Liver (tissue), 8 donors: ENCODE measurements at regions not wholly inside any gene's neighbourhood (a gene's known extent, or its start where the extent isn't known, plus 50 kb on each side); places are given as distances from the start of the nearest gene placed in this dataset.

Experiments
- DNase-seq: peaks from one replicate; pipeline ENCODE4 v3.0.0-alpha.2; 2017; ENCODE audit warnings: low spot score
- H3K27ac ChIP-seq, 2 donors: one replicate each; pipeline ENCODE4 v1.7.0; 2013; ENCODE audit warnings: inconsistent platforms in 2 of 2, low read length in 2 of 2, control low read depth in 1 of 2, low read depth in 1 of 2, mild to moderate bottlenecking in 1 of 2
- H3K27me3 ChIP-seq, 4 donors: one replicate each; pipeline versions ENCODE4 v1.6.1 to v1.7.0; 2013; ENCODE audit warnings: low read length in 3 of 4, inconsistent platforms in 1 of 4, mild to moderate bottlenecking in 1 of 4, moderate library complexity in 1 of 4; ENCODE audit not compliant: control insufficient read depth in 4 of 4, insufficient read depth in 4 of 4
- H3K36me3 ChIP-seq, 4 donors: one replicate each; pipeline versions ENCODE4 v1.6.1 to v1.7.0; 2013; ENCODE audit warnings: low read length in 3 of 4, mild to moderate bottlenecking in 3 of 4, low read depth in 1 of 4, moderate library complexity in 1 of 4; ENCODE audit not compliant: control insufficient read depth in 4 of 4, insufficient read depth in 3 of 4
- H3K4me1 ChIP-seq, 4 donors: one replicate each; pipeline versions ENCODE4 v1.6.1 to v1.7.0; 2013; ENCODE audit warnings: low read length in 3 of 4, mild to moderate bottlenecking in 3 of 4, moderate library complexity in 1 of 4; ENCODE audit not compliant: control insufficient read depth in 4 of 4, insufficient read depth in 4 of 4
- H3K4me3 ChIP-seq, 3 donors: one replicate each; pipeline versions ENCODE4 v1.6.1 to v1.7.0; 2013; ENCODE audit warnings: low read length in 3 of 3, control low read depth in 1 of 3, low read depth in 1 of 3, mild to moderate bottlenecking in 1 of 3
- H3K9ac ChIP-seq, 2 donors: one replicate each; pipeline ENCODE4 v1.7.0; 2013; ENCODE audit warnings: low read length in 2 of 2, mild to moderate bottlenecking in 2 of 2, moderate library complexity in 2 of 2, control low read depth in 1 of 2, low read depth in 1 of 2
- H3K9me3 ChIP-seq, 4 donors: one replicate each; pipeline versions ENCODE4 v1.6.1 to v1.7.0; 2013; ENCODE audit warnings: low read length in 3 of 4; ENCODE audit not compliant: control insufficient read depth in 4 of 4
- CTCF ChIP-seq: fragments of 150-350 bp; IDR thresholded peaks from 2 replicates; pipeline ENCODE4 v1.5.1; 2017; ENCODE audit warnings: improper control_type of control experiment, low read depth, low read length; ENCODE audit not compliant: missing input control
- EGR1 ChIP-seq, 2 donors: IDR thresholded peaks; 2 replicates each; pipeline ENCODE4 v1.6.1; 2016 to 2018; ENCODE audit warnings: antibody characterized with exemption in 2 of 2, low read depth in 2 of 2
- FOXA2 ChIP-seq: IDR thresholded peaks from 2 replicates; pipeline ENCODE4 v1.6.1; 2016; ENCODE audit warnings: antibody characterized with exemption
- GABPA ChIP-seq, 2 donors: IDR thresholded peaks in 1 of 2; conservative IDR thresholded peaks in 1 of 2; 2 replicates each; pipeline ENCODE4 v1.6.1; 2016; ENCODE audit warnings: antibody characterized with exemption in 2 of 2, mild to moderate bottlenecking in 1 of 2, moderate library complexity in 1 of 2
- HNF4A ChIP-seq, 2 donors: conservative IDR thresholded peaks; 2 replicates each; pipeline ENCODE4 v1.6.1; 2016; ENCODE audit warnings: antibody characterized with exemption in 2 of 2, mild to moderate bottlenecking in 2 of 2
- HNF4G ChIP-seq: IDR thresholded peaks from 2 replicates; pipeline ENCODE4 v1.6.1; 2016; ENCODE audit warnings: antibody characterized with exemption
- JUND ChIP-seq, 2 donors: IDR thresholded peaks; 2 replicates each; pipeline ENCODE4 v1.6.1; 2016; ENCODE audit warnings: antibody characterized with exemption in 2 of 2
- NR2F2 ChIP-seq: IDR thresholded peaks from 2 replicates; pipeline ENCODE4 v1.6.1; 2016; ENCODE audit warnings: antibody characterized with exemption
- RAD21 ChIP-seq, 2 donors: IDR thresholded peaks; 2 replicates each; pipeline ENCODE4 v1.6.1; 2016; ENCODE audit warnings: antibody characterized with exemption in 2 of 2, mild to moderate bottlenecking in 2 of 2
- RXRA ChIP-seq, 2 donors: IDR thresholded peaks; 2 replicates each; pipeline ENCODE4 v1.6.1; 2017 to 2018; ENCODE audit warnings: antibody characterized with exemption in 2 of 2, mild to moderate bottlenecking in 1 of 2
- SP1 ChIP-seq: IDR thresholded peaks from 2 replicates; pipeline ENCODE4 v1.6.1; 2018; ENCODE audit warnings: antibody characterized with exemption, mild to moderate bottlenecking
- TAF1 ChIP-seq: conservative IDR thresholded peaks from 2 replicates; pipeline ENCODE4 v1.6.1; 2016; ENCODE audit warnings: antibody characterized with exemption, mild to moderate bottlenecking
- YY1 ChIP-seq: IDR thresholded peaks from 2 replicates; pipeline ENCODE4 v1.6.1; 2016; ENCODE audit warnings: antibody characterized with exemption, mild to moderate bottlenecking
- ZBTB33 ChIP-seq: IDR thresholded peaks from 2 replicates; pipeline ENCODE4 v1.6.1; 2016; ENCODE audit warnings: antibody characterized with exemption
- WGBS: extraction: QIAGEN DNeasy Blood & Tissue Kit; methylation state at CpG from one replicate; pipeline ENCODE4 v1.1.7; 2013; 5-methylcytosine and 5-hydroxymethylcytosine counted together
- TF ChIP-seq, protein P1 (sequence below): IDR thresholded peaks from 2 replicates; pipeline ENCODE4 v1.6.1; 2016; ENCODE audit warnings: antibody characterized with exemption
- TF ChIP-seq, protein P2 (sequence below): IDR thresholded peaks from 2 replicates; pipeline ENCODE4 v1.6.1; 2016; ENCODE audit warnings: antibody characterized with exemption, mild to moderate bottlenecking
- donor health status: healthy.
- donor health status: healthy.
- donor health status: healthy.
- donor health status: healthy.
- donor health status: healthy.

DNA sequence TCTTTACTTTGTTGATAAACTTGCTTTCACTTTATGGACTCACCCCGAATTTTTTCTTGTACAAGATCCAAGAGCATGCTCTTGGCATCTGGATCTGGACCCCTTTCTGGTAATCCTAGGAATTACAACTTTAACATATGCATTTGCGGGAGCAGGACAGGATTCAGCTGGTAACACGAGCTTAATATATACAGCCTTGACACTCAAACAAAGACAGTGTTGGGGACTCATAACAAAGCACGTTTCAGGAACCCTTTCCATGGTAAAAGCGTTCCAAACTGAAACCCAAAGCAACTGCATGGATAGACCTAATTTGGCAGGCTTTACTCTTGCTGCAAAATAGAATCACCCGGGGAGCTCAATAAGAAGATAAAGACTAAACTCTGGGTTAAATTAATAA is 349.7 kb upstream of the AMELY start (continued):
- TF ChIP-seq, protein P1, sequence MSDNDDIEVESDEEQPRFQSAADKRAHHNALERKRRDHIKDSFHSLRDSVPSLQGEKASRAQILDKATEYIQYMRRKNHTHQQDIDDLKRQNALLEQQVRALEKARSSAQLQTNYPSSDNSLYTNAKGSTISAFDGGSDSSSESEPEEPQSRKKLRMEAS = no peak
- TF ChIP-seq TAF1 (no peak), RXRA (IDR thresholded peaks at IDR 0.05) (no peak), YY1 (no peak)

- no peak for DNase-seq
- TF ChIP-seq HNF4A (conservative IDR thresholded peaks at IDR 0.05) (no peak), TAF1 (no peak), CTCF (no peak), ZBTB33 (no peak), JUND (IDR thresholded peaks at IDR 0.05) (no peak), HNF4G (no peak), FOXA2 (no peak), NR2F2 (no peak), SP1 (no peak), RAD21 (IDR thresholded peaks at IDR 0.05) (no peak), GABPA (IDR thresholded peaks at IDR 0.05 in 1 of 2, conservative IDR thresholded peaks at IDR 0.05 in 1 of 2) (no peak), YY1 (no peak), EGR1 (IDR thresholded peaks at IDR 0.05; ENCODE audit: low read depth in 2 of 2) (no peak), RXRA (IDR thresholded peaks at IDR 0.05) (no peak)
- TF ChIP-seq, protein P1 = no peak
- TF ChIP-seq, protein P2, sequence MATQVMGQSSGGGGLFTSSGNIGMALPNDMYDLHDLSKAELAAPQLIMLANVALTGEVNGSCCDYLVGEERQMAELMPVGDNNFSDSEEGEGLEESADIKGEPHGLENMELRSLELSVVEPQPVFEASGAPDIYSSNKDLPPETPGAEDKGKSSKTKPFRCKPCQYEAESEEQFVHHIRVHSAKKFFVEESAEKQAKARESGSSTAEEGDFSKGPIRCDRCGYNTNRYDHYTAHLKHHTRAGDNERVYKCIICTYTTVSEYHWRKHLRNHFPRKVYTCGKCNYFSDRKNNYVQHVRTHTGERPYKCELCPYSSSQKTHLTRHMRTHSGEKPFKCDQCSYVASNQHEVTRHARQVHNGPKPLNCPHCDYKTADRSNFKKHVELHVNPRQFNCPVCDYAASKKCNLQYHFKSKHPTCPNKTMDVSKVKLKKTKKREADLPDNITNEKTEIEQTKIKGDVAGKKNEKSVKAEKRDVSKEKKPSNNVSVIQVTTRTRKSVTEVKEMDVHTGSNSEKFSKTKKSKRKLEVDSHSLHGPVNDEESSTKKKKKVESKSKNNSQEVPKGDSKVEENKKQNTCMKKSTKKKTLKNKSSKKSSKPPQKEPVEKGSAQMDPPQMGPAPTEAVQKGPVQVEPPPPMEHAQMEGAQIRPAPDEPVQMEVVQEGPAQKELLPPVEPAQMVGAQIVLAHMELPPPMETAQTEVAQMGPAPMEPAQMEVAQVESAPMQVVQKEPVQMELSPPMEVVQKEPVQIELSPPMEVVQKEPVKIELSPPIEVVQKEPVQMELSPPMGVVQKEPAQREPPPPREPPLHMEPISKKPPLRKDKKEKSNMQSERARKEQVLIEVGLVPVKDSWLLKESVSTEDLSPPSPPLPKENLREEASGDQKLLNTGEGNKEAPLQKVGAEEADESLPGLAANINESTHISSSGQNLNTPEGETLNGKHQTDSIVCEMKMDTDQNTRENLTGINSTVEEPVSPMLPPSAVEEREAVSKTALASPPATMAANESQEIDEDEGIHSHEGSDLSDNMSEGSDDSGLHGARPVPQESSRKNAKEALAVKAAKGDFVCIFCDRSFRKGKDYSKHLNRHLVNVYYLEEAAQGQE = no peak
- H3K4me1 ChIP-seq = no peaks in the 10 kb centered on the region
- no peaks in the 10 kb centered on the region for H3K9me3 ChIP-seq
- no peak overlapping the region for H3K27ac ChIP-seq
- H3K4me3 ChIP-seq = no peak overlapping the region
- 76% methylated on average over 6 of the region's 6 CpGs for WGBS
- no peak overlapping the region for H3K9ac ChIP-seq
- H3K27me3 ChIP-seq = no peaks in the 10 kb centered on the region
- H3K36me3 ChIP-seq = no peaks in the 10 kb centered on the region
Measured at GRCh38 chrY:7240101-7240500, 328.5 kb upstream of the AMELY start.
